OCI-LY1 (cell line): ENCODE measurements at regions not wholly inside any gene's neighbourhood (a gene's known extent, or its start where the extent isn't known, plus 50 kb on each side); places are given as distances from the start of the nearest gene placed in this dataset.
A peak's percentile ranks its signal among the peaks of the same experiment; 100 is the strongest.

Experiments
- H2AFZ ChIP-seq: fragments of 200-600 bp; sonication (generic), shearing (Covaris generic); 2 replicates; pipeline ENCODE4 v1.6.0; 2014; ENCODE audit warnings: antibody characterized with exemption, mild to moderate bottlenecking, low read length
- H3F3A ChIP-seq: fragments of 200-600 bp; sonication (generic), shearing (Covaris generic); 2 replicates; pipeline ENCODE4 v1.6.0; 2014; ENCODE audit warnings: mild to moderate bottlenecking, antibody characterized with exemption, low read length, moderate library complexity; ENCODE audit not compliant: insufficient read depth
- H3K27ac ChIP-seq: fragments of 200-600 bp; sonication (generic); 2 replicates; pipeline ENCODE4 v1.5.1; 2014; ENCODE audit warnings: low read length, mixed run types, mild to moderate bottlenecking, low read depth; ENCODE audit not compliant: poor library complexity, severe bottlenecking
- H3K27me3 ChIP-seq: fragments of 200-600 bp; sonication (generic); 2 replicates; pipeline ENCODE4 v1.6.0; 2014; ENCODE audit warnings: antibody characterized with exemption, mild to moderate bottlenecking, low read length, moderate library complexity; ENCODE audit not compliant: insufficient read depth
- H3K36me3 ChIP-seq: fragments of 200-600 bp; sonication (generic); 2 replicates; pipeline ENCODE4 v1.6.1; 2014; ENCODE audit warnings: mild to moderate bottlenecking, antibody characterized with exemption, low read length, moderate library complexity, mixed read lengths; ENCODE audit not compliant: insufficient read depth
- H3K4me1 ChIP-seq: fragments of 200-600 bp; sonication (generic); 2 replicates; pipeline ENCODE4 v1.5.1; 2014; ENCODE audit warnings: mild to moderate bottlenecking, low read length, moderate library complexity; ENCODE audit not compliant: insufficient read depth, severe bottlenecking
- H3K4me2 ChIP-seq: fragments of 200-600 bp; sonication (generic), shearing (Covaris generic); 2 replicates; pipeline ENCODE4 v1.6.1; 2014; ENCODE audit warnings: low read length
- H3K4me3 ChIP-seq: fragments of 200-600 bp; sonication (generic); 2 replicates; pipeline ENCODE4 v1.5.1; 2014; ENCODE audit warnings: low read length, low read depth, mild to moderate bottlenecking, mixed read lengths; ENCODE audit not compliant: poor library complexity, severe bottlenecking
- H3K79me2 ChIP-seq: fragments of 200-600 bp; shearing (Covaris generic); 2 replicates; pipeline ENCODE4 v1.6.1; 2016; ENCODE audit warnings: mixed run types, low read length, mixed read lengths; ENCODE audit not compliant: insufficient read depth
- H3K9ac ChIP-seq: fragments of 200-600 bp; sonication (generic), shearing (Covaris generic); 2 replicates; pipeline ENCODE4 v1.6.1; 2014; ENCODE audit warnings: mild to moderate bottlenecking, low read length, mixed read lengths
- H3K9me2 ChIP-seq: fragments of 200-600 bp; sonication (generic), shearing (Covaris generic); 2 replicates; pipeline ENCODE4 v1.6.1; 2014; ENCODE audit warnings: low read depth, mild to moderate bottlenecking, low read length, mixed read lengths
- H3K9me3 ChIP-seq: fragments of 200-600 bp; shearing (Covaris generic); 2 replicates; pipeline ENCODE4 v1.6.1; 2014; ENCODE audit warnings: low read length, mixed read lengths
- H4K20me1 ChIP-seq: fragments of 200-600 bp; sonication (generic), shearing (Covaris generic); 2 replicates; pipeline ENCODE4 v1.6.0; 2016; ENCODE audit warnings: mild to moderate bottlenecking, low read length; ENCODE audit not compliant: insufficient read depth
- EZH2 ChIP-seq: fragments of 200-600 bp; sonication (generic), shearing (Covaris generic); IDR thresholded peaks from 2 replicates; pipeline ENCODE4 v1.8.0; 2017; ENCODE audit warnings: borderline replicate concordance, mixed run types, mild to moderate bottlenecking, antibody characterized with exemption, low read length, moderate library complexity, mixed read lengths
- TF ChIP-seq, protein P1 (sequence below): fragments of 200-600 bp; sonication (generic), shearing (Covaris generic); IDR thresholded peaks from 2 replicates; pipeline ENCODE4 v1.5.1; 2017; ENCODE audit warnings: mild to moderate bottlenecking, antibody characterized with exemption, low read length, moderate library complexity, mixed read lengths

DNA sequence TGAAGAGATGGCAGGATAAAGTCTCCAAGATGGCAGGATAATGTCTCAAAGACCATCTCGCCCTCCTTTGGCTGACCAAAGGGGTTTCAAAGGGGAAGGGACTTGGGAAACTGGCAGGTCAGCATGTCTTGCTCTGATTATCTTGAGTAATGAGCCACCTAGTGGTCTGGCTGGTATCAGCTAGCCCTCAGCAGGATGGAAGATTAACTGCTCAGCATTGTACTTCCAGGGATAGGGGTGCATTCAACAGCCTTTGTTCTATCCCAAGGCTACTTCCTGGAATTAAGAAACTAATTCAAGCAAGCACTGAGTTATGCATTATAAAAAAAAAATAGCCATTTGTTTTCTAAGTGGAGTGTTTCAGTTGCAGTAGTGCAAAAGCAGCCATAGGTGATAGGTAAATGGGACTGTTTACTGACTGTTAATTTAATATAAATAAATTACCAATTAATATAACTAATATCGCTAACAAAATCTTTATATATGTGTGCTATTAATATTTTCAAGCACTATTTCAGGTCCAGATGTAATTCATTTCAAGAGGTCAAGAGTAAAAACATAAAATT, 555.5 kb downstream of the CDH9 start:
- Histone ChIP-seq H3K4me3 (peak overlapping the region; percentile 20), H3K4me2 (peak overlapping the region; percentile 35), H4K20me1 (no peaks in the 10 kb centered on the region)

DNA sequence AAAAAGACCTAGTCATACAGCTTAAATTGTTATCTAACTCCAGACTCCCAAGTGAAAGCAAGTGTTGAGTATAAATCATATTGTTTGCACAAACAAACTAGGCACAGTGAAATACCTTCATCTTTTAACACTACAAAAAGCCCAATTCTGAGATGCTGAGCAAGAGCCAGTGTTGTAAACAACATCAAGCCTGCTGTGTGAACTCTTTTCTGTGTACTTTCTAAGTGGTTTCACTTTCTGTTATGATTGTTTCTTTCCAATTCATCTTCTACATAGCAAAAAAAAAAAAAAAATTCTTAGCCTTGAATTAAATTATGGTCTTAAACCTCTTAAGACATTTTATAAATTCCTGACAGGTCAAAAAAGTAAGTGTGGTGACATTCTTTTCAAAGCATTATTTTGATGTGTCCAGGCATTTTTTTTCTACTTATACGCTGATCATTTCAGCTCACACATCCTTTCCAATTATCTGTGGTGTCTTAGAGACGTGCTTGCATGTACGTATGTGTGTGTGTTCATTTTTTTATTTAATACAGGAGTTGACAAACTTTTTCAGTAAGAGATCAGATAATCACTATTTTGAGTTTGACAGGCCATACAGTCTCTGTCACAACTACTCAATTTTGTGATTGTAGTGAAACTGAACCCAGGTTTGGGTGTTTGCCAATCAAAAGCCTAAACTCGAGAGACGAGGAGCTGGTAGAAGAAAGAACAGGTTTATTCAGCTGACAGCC, 556.1 kb downstream of the CDH9 start:
- Histone ChIP-seq H3K9me3 (no peaks in the 10 kb centered on the region), H2AFZ (peak overlapping the region; percentile 42), H3K4me2 (peak overlapping the region; percentile 35), H3K27me3 (no peaks in the 10 kb centered on the region), H3K79me2 (no peaks in the 10 kb centered on the region), H3K9ac (no peak overlapping the region), H3K4me1 (peaks cover 5% of the 10 kb centered on the region), H4K20me1 (no peaks in the 10 kb centered on the region), H3K4me3 (peak overlapping the region; percentile 20), H3K36me3 (no peaks in the 10 kb centered on the region), H3F3A (no peaks in the 10 kb centered on the region), H3K9me2 (no peaks in the 10 kb centered on the region), H3K27ac (no peak overlapping the region)
- TF ChIP-seq EZH2 = no peak
- TF ChIP-seq, protein P1, sequence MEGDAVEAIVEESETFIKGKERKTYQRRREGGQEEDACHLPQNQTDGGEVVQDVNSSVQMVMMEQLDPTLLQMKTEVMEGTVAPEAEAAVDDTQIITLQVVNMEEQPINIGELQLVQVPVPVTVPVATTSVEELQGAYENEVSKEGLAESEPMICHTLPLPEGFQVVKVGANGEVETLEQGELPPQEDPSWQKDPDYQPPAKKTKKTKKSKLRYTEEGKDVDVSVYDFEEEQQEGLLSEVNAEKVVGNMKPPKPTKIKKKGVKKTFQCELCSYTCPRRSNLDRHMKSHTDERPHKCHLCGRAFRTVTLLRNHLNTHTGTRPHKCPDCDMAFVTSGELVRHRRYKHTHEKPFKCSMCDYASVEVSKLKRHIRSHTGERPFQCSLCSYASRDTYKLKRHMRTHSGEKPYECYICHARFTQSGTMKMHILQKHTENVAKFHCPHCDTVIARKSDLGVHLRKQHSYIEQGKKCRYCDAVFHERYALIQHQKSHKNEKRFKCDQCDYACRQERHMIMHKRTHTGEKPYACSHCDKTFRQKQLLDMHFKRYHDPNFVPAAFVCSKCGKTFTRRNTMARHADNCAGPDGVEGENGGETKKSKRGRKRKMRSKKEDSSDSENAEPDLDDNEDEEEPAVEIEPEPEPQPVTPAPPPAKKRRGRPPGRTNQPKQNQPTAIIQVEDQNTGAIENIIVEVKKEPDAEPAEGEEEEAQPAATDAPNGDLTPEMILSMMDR = no peak

More for the DNA sequence above, 555.5 kb downstream of the CDH9 start:
- peak overlapping the region; percentile 42; the same call in 1 of the 2 replicates for H2AFZ ChIP-seq
- H3K27me3 ChIP-seq = no peaks in the 10 kb centered on the region
- no peaks in the 10 kb centered on the region for H3K9me2 ChIP-seq
- no peak for TF ChIP-seq EZH2
- TF ChIP-seq, protein P1 = peak; percentile 83
- H3K4me1 ChIP-seq = peaks cover 5% of the 10 kb centered on the region
- no peaks in the 10 kb centered on the region for H3K36me3 ChIP-seq
- H3F3A ChIP-seq = no peaks in the 10 kb centered on the region
- no peak overlapping the region for H3K27ac ChIP-seq
- no peaks in the 10 kb centered on the region for H3K79me2 ChIP-seq
- no peaks in the 10 kb centered on the region for H3K9me3 ChIP-seq
- no peak overlapping the region for H3K9ac ChIP-seq

DNA sequence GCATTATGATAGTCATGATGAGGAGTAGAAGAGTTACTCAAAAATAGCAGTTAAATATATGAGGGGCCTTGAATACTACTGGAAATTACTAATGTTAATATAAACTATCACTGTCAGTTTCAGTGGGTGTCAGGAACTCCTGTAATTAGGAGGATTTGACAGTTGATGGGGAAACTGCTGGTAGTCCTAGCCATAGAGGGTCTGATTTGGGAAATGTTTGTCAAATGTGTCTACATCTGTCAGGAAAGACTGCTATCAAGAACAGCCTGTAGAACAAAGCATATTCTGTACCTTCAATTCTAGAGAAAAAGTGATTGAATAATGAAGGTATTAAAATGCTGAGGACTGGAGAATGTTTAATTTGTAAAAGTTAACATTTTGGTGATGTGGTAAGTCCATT, 567.9 kb downstream of the CDH9 start:
- Histone ChIP-seq H2AFZ (no peak overlapping the region), H3K4me2 (no peak overlapping the region), H3K27me3 (no peaks in the 10 kb centered on the region), H3F3A (no peaks in the 10 kb centered on the region), H3K79me2 (no peaks in the 10 kb centered on the region), H3K9me3 (no peaks in the 10 kb centered on the region), H3K9ac (no peak overlapping the region), H3K27ac (no peak overlapping the region), H3K36me3 (no peaks in the 10 kb centered on the region), H4K20me1 (no peaks in the 10 kb centered on the region), H3K4me1 (no peaks in the 10 kb centered on the region), H3K4me3 (no peak overlapping the region), H3K9me2 (no peaks in the 10 kb centered on the region)
- TF ChIP-seq, protein P1 = no peak
- TF ChIP-seq EZH2 = no peak
